Liver (tissue), 3 donors: ENCODE measurements at regions not wholly inside any gene's neighbourhood (a gene's known extent, or its start where the extent isn't known, plus 50 kb on each side); places are given as distances from the start of the nearest gene placed in this dataset.

Source experiments
- CTCF ChIP-seq: fragments of 150-350 bp; IDR thresholded peaks from 2 replicates; pipeline ENCODE4 v1.5.1; 2017; ENCODE audit warnings: improper control_type of control experiment, low read depth, low read length; ENCODE audit not compliant: missing input control
- EGR1 ChIP-seq, 2 donors: IDR thresholded peaks; 2 replicates each; pipeline ENCODE4 v1.6.1; 2016 to 2018; ENCODE audit warnings: antibody characterized with exemption in 2 of 2, low read depth in 2 of 2
- REST ChIP-seq: IDR thresholded peaks from 2 replicates; pipeline ENCODE4 v1.6.1; 2016; ENCODE audit warnings: antibody characterized with exemption, mild to moderate bottlenecking
- TF ChIP-seq, protein P1 (sequence below): IDR thresholded peaks from 2 replicates; pipeline ENCODE4 v1.6.1; 2016; ENCODE audit warnings: antibody characterized with exemption
- donor health status: healthy.
- donor health status: healthy.

DNA sequence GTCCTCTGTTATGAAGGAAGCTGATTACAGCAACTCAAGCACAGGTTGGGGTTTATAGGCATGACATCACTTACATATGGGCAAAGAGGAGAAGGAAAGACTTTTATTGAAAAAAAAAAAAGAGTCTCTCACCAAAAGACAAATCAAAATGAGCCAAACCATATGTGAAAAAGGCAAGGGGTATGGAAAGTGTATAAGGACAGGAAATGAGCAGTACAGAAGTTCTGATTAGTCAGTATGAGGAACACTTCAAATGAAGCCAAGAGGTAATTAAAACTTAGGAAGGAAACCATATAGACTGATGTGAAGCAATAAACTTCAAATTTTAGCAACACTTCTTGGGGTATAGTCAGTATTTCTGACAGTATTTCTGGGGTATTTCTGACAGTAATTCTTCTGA is 1372.6 kb downstream of the CDH11 start:
- no peak for TF ChIP-seq CTCF
- TF ChIP-seq, protein P1, sequence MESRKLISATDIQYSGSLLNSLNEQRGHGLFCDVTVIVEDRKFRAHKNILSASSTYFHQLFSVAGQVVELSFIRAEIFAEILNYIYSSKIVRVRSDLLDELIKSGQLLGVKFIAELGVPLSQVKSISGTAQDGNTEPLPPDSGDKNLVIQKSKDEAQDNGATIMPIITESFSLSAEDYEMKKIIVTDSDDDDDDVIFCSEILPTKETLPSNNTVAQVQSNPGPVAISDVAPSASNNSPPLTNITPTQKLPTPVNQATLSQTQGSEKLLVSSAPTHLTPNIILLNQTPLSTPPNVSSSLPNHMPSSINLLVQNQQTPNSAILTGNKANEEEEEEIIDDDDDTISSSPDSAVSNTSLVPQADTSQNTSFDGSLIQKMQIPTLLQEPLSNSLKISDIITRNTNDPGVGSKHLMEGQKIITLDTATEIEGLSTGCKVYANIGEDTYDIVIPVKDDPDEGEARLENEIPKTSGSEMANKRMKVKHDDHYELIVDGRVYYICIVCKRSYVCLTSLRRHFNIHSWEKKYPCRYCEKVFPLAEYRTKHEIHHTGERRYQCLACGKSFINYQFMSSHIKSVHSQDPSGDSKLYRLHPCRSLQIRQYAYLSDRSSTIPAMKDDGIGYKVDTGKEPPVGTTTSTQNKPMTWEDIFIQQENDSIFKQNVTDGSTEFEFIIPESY = no peak
- no peak for TF ChIP-seq EGR1 (IDR thresholded peaks at IDR 0.05; ENCODE audit: low read depth in 2 of 2)
- no peak for TF ChIP-seq REST
